HCT116 (cell line): ENCODE measurements at regions not wholly inside any gene's neighbourhood (a gene's known extent, or its start where the extent isn't known, plus 50 kb on each side); places are given as distances from the start of the nearest gene placed in this dataset.

Experiments
- ATAC-seq: fragments of 200-7000 bp; cut with Tn5 transposase; 2 replicates; pipeline ENCODE4 v1.9.1; 2020; ENCODE audit warnings: mild to moderate bottlenecking, moderate library complexity
- BruUV-seq: library from RNA; stranded (reverse); fragments of 400-500 nt; replicated peaks from 2 replicates; lab custom pipeline; 2021; lab: Mats Ljungman, UMichigan
- CTCF ChIA-PET: fragments of 300-600 bp; sonication (Branson Sonifier 250); formaldehyde crosslinking; loops from one replicate; lab custom pipeline; 2021; ENCODE audit warnings: antibody characterized with exemption; lab: Charles Lee
- POLR2A ChIA-PET: fragments of 300-600, 350-600 bp; sonication (Branson Sonifier 250); formaldehyde crosslinking; loops from one replicate; lab custom pipeline; 2021; ENCODE audit warnings: antibody characterized with exemption; lab: Charles Lee
- RAD21 ChIA-PET, 2 experiments: fragments of 300-600 bp; sonication (Branson Sonifier 250); formaldehyde crosslinking; loops; one replicate each; lab custom pipeline; 2023; ENCODE audit warnings: low total read pairs in 2 of 2; ENCODE audit not compliant: uncharacterized antibody in 2 of 2, unreplicated experiment in 2 of 2, low non-redundant PET in 1 of 2; lab: Charles Lee
- DNase-seq: peaks from one replicate; pipeline ENCODE4 v3.0.0-alpha.2; 2010; ENCODE audit warnings: low read depth, low spot score
- H2AFZ ChIP-seq: fragments of 200-600 bp; shearing (Covaris generic), sonication (generic); 2 replicates; pipeline ENCODE4 v1.6.1; 2017; ENCODE audit warnings: low read depth, mixed run types, mixed read lengths, antibody characterized with exemption, low read length; ENCODE audit not compliant: poor library complexity, severe bottlenecking
- H3K27ac ChIP-seq: 2 replicates; pipeline ENCODE4 v1.5.1; 2012; ENCODE audit warnings: low read depth, low read length
- H3K27me3 ChIP-seq: fragments of 200-600 bp; sonication (generic); 2 replicates; pipeline ENCODE4 v1.6.1; 2016; ENCODE audit warnings: mixed run types, low read length, mixed read lengths; ENCODE audit not compliant: insufficient read depth
- H3K36me3 ChIP-seq, 2 experiments: fragments of 200-500 bp in 1 of 2; fragments of 200-600 bp in 1 of 2; sonication (Bioruptor generic) in 1 of 2; sonication (generic) in 1 of 2; 2 replicates each; pipeline versions ENCODE4 v1.5.1 to v1.6.1; 2014 to 2016; ENCODE audit warnings: low read length in 2 of 2, inconsistent platforms in 1 of 2, mixed read lengths in 1 of 2, mixed run types in 1 of 2; ENCODE audit not compliant: insufficient read depth in 2 of 2, control insufficient read depth in 1 of 2
- H3K4me1 ChIP-seq, 2 experiments: fragments of 200-600 bp in 1 of 2; sonication (generic) in 1 of 2; 2 replicates each; pipeline versions ENCODE4 v1.5.1 to v1.6.1; 2012 to 2017; ENCODE audit warnings: low read length in 2 of 2, inconsistent platforms in 1 of 2, mild to moderate bottlenecking in 1 of 2, mixed read lengths in 1 of 2, mixed run types in 1 of 2, moderate library complexity in 1 of 2; ENCODE audit not compliant: insufficient read depth in 2 of 2, control insufficient read depth in 1 of 2
- H3K4me2 ChIP-seq: fragments of 200-600 bp; sonication (generic); 2 replicates; pipeline ENCODE4 v1.6.1; 2017; ENCODE audit warnings: mixed run types, low read length, mixed read lengths
- H3K4me3 ChIP-seq, 2 experiments: fragments of 200-600 bp in 1 of 2; sonication (generic) in 1 of 2; replicated peaks in 1 of 2; 2 replicates each; pipeline ENCODE4 v1.5.1; 2011 to 2016; ENCODE audit warnings: low read length in 2 of 2, control low read depth in 1 of 2, low read depth in 1 of 2, mild to moderate bottlenecking in 1 of 2, mixed read lengths in 1 of 2, mixed run types in 1 of 2
- H3K79me2 ChIP-seq: fragments of 200-600 bp; sonication (generic); 2 replicates; pipeline ENCODE4 v1.6.1; 2017; ENCODE audit warnings: mild to moderate bottlenecking, mixed run types, low read length, moderate library complexity, mixed read lengths; ENCODE audit not compliant: insufficient read depth
- H3K9ac ChIP-seq: fragments of 200-600 bp; sonication (generic); 2 replicates; pipeline ENCODE4 v1.6.1; 2016; ENCODE audit warnings: low read length, mixed read lengths
- H3K9me2 ChIP-seq: fragments of 200-600 bp; sonication (generic), shearing (Covaris generic); 2 replicates; pipeline ENCODE4 v1.6.1; 2017; ENCODE audit warnings: mixed run types, mild to moderate bottlenecking, moderate library complexity; ENCODE audit not compliant: insufficient read depth
- H3K9me3 ChIP-seq, 2 experiments: fragments of 200-500 bp in 1 of 2; fragments of 200-600 bp in 1 of 2; sonication (Bioruptor generic) in 1 of 2; sonication (generic) in 1 of 2; 2 replicates each; pipeline ENCODE4 v1.6.1; 2014 to 2017; ENCODE audit warnings: low read length in 2 of 2, mixed read lengths in 2 of 2, inconsistent platforms in 1 of 2, low read depth in 1 of 2, mild to moderate bottlenecking in 1 of 2, mixed run types in 1 of 2, moderate library complexity in 1 of 2; ENCODE audit not compliant: control insufficient read depth in 1 of 2, insufficient read depth in 1 of 2
- H4K20me1 ChIP-seq: fragments of 200-600 bp; sonication (generic), shearing (Covaris generic); 2 replicates; pipeline ENCODE4 v1.6.1; 2017; ENCODE audit warnings: mixed run types, mild to moderate bottlenecking, moderate library complexity; ENCODE audit not compliant: insufficient read depth
- ATF3 ChIP-seq: IDR thresholded peaks from 2 replicates; pipeline ENCODE4 v1.6.1; 2012
- CTCF ChIP-seq, 3 experiments: fragments of 200-600 bp in 1 of 3; sonication (generic) in 1 of 3; IDR thresholded peaks in 2 of 3; conservative IDR thresholded peaks in 1 of 3; 2 replicates each; pipeline ENCODE4 v1.5.1; 2012 to 2017; ENCODE audit warnings: low read depth in 2 of 3, low read length in 2 of 3, antibody characterized with exemption in 1 of 3, borderline replicate concordance in 1 of 3, control low read depth in 1 of 3, mild to moderate bottlenecking in 1 of 3, mixed read lengths in 1 of 3, mixed run types in 1 of 3, moderate library complexity in 1 of 3; ENCODE audit not compliant: insufficient read depth in 1 of 3
- EGR1 ChIP-seq: IDR thresholded peaks from 2 replicates; pipeline ENCODE4 v1.6.1; 2012; ENCODE audit warnings: low read depth
- EZH2 ChIP-seq: fragments of 200-600 bp; sonication (generic); IDR thresholded peaks from 2 replicates; pipeline ENCODE4 v1.6.1; 2017; ENCODE audit warnings: antibody characterized with exemption, mixed run types
- EZH2phosphoT487 ChIP-seq: fragments of 200-600 bp; IDR thresholded peaks from 2 replicates; pipeline ENCODE4 v1.6.1; 2018; ENCODE audit warnings: antibody characterized with exemption, borderline replicate concordance
- JUND ChIP-seq: IDR thresholded peaks from 2 replicates; pipeline ENCODE4 v1.6.1; 2012
- POLR2A ChIP-seq: IDR thresholded peaks from 2 replicates; pipeline ENCODE4 v1.7.0; 2011; ENCODE audit warnings: borderline replicate concordance; ENCODE audit not compliant: insufficient read depth, insufficient read length; ENCODE audit errors: extremely low read depth
- POLR2AphosphoS5 ChIP-seq: IDR thresholded peaks from 2 replicates; pipeline ENCODE4 v1.6.1; 2011; ENCODE audit warnings: mild to moderate bottlenecking, low read depth, low read length, moderate library complexity
- SIN3A ChIP-seq: IDR thresholded peaks from 2 replicates; pipeline ENCODE4 v1.6.1; 2012; ENCODE audit warnings: low read depth
- SP1 ChIP-seq: IDR thresholded peaks from 2 replicates; pipeline ENCODE4 v1.6.1; 2012; ENCODE audit warnings: low read depth
- SRF ChIP-seq: IDR thresholded peaks from 2 replicates; pipeline ENCODE4 v1.6.1; 2012; ENCODE audit warnings: low read depth
- TCF7L2 ChIP-seq: IDR thresholded peaks from 2 replicates; pipeline ENCODE4 v1.7.0; 2011; ENCODE audit warnings: borderline replicate concordance, inconsistent platforms; ENCODE audit not compliant: insufficient read depth, insufficient read length; ENCODE audit errors: extremely low read depth
- ZBTB33 ChIP-seq: IDR thresholded peaks from 2 replicates; pipeline ENCODE4 v1.6.1; 2011; ENCODE audit warnings: mild to moderate bottlenecking, low read length, moderate library complexity; ENCODE audit not compliant: insufficient replicate concordance; ENCODE audit errors: extremely low read depth
- ZFX ChIP-seq: fragments of 450-650 bp; IDR thresholded peaks from 2 replicates; pipeline ENCODE4 v1.6.1; 2017
- ZNF274 ChIP-seq: fragments of 200-500 bp; sonication (Bioruptor generic); IDR thresholded peaks from 2 replicates; pipeline ENCODE4 v1.6.1; 2014; ENCODE audit warnings: mild to moderate bottlenecking, low read depth, low read length, inconsistent platforms
- intact Hi-C: fragments of 100-400 bp; cut with micrococcal nuclease; formaldehyde crosslinking; loops from 2 replicates; pipeline ENCODE4 v1.10.0; 2022

GRCh38 chr4:57320849-57321248 lies 210.7 kb upstream of the IGFBP7 start:
- no peak overlapping the region for H3K4me3 ChIP-seq
- TF ChIP-seq EZH2 (no peak), ZNF274 (no peak), EZH2phosphoT487 (no peak), ZBTB33 (no peak), SP1 (no peak), EGR1 (no peak), POLR2AphosphoS5 (no peak)
- no peak for ATAC-seq
- H3K9ac ChIP-seq: no peak overlapping the region
- no peaks in the 10 kb centered on the region for H3K9me3 ChIP-seq
- intact Hi-C loops: no loop called here
- ChIA-PET CTCF (no interaction called here), RAD21 (no interaction called here), POLR2A (no interaction called here)
- no peaks in the 10 kb centered on the region for H3K4me1 ChIP-seq
- H3K27ac ChIP-seq: no peak overlapping the region
- no peaks in the 10 kb centered on the region for H3K9me2 ChIP-seq
- no TSS peak for BruUV-seq
- H3K27me3 ChIP-seq: 0 out of 2 replicates have a peak, but pooled peaks cover 5% of the 10 kb centered on the region
- no peaks in the 10 kb centered on the region for H4K20me1 ChIP-seq
- H2AFZ ChIP-seq: no peak overlapping the region
- no peaks in the 10 kb centered on the region for H3K79me2 ChIP-seq
- no peaks in the 10 kb centered on the region for H3K36me3 ChIP-seq
- DNase-seq: no peak
- H3K4me2 ChIP-seq: no peak overlapping the region

- RAD21 ChIA-PET: no interaction called here
- TF ChIP-seq TCF7L2 (no peak), JUND (no peak), ZBTB33 (no peak), ATF3 (no peak), EZH2phosphoT487 (no peak), SIN3A (no peak), SRF (no peak), CTCF (IDR thresholded peaks at IDR 0.05 in 2 of 3, conservative IDR thresholded peaks at IDR 0.05 in 1 of 3; ENCODE audit: borderline replicate concordance in 1 of 3, insufficient read depth in 1 of 3, low read depth in 2 of 3, low read length in 2 of 3) (no peak), POLR2A (no peak), ZFX (no peak)
These were observed 210.0 kb upstream of the IGFBP7 start for GRCh38 chr4:57320217-57320616.

More at GRCh38 chr4:57320217-57320616, 210.0 kb upstream of the IGFBP7 start:
- H2AFZ ChIP-seq: no peak overlapping the region
- ATAC-seq: no peak
- no peak overlapping the region for H3K9ac ChIP-seq
- H4K20me1 ChIP-seq: no peaks in the 10 kb centered on the region
- BruUV-seq: no TSS peak
- no peak for DNase-seq
- H3K9me3 ChIP-seq: no peaks in the 10 kb centered on the region
- H3K79me2 ChIP-seq: no peaks in the 10 kb centered on the region
- no peaks in the 10 kb centered on the region for H3K36me3 ChIP-seq
- H3K4me2 ChIP-seq: no peak overlapping the region
- CTCF ChIA-PET: no interaction called here
- no peak overlapping the region for H3K27ac ChIP-seq
- H3K27me3 ChIP-seq: 0 out of 2 replicates have a peak, but pooled peaks cover 5% of the 10 kb centered on the region
- H3K4me3 ChIP-seq: no peak overlapping the region
- POLR2A ChIA-PET: no interaction called here
- no peaks in the 10 kb centered on the region for H3K4me1 ChIP-seq
- H3K9me2 ChIP-seq: no peaks in the 10 kb centered on the region
- intact Hi-C loops: no loop called here
